NCI-H2196 treated with DMSO at 0.1 percent for 48 hours (cell line): ENCODE measurements at regions not wholly inside any gene's neighbourhood (a gene's known extent, or its start where the extent isn't known, plus 50 kb on each side); places are given as distances from the start of the nearest gene placed in this dataset.

Experiments
- DNase-seq: peaks from one replicate; lab custom pipeline; 2025; ENCODE audit not compliant: unreplicated experiment; lab: John Stamatoyannopoulos, UW

DNA sequence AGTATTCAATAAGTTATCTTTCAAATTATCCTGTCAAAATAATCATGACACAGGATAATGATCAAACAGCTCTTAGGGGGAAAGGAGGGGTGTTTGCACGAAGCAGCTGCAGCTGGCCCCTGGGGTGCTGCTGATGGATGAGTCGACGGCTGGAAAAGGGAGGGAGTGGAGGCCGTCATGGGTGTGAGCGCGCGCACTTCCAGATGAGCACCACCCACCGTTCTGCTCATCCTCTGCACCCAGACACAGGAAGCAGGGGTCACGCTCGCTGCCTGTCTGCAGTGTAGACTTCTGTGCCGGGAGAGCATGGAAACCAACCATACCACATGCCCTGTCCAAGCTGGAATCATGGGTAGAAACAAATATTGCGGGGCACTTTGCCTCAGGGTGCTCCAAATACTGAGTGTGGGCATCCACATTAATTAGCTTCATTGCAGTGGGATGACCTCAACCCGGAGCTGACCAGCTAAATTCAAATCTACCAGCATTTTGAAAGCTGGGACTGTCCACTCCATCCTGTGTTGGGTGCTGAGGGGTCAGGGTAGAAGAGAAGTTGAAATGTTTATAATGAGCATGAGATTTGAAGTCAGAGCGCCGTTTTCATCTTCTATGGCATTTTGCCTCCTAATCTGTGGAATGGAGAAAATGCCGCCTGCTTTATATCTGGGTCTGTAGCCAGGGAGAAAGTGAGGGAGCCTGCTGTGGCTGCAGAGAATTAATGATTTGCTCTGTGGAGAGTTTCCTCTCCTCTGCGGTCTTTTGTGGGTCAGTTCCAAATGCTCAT is 802.4 kb downstream of the TBC1D22A start:
- no peak for DNase-seq

DNA sequence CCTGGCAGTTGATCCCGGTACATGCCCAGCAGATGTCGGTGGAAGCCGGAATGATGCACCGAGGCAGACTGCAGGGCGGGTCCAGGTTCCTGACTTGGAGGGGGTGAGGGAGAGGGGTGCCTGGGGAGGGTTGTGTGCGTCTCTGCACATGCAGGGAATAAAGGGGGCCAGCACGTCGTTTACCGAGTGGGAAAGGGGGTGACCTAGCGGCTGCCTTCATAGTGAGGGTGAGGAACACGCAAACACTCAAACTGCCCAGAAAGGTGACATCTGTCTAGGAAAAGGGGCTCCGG is 801.7 kb downstream of the TBC1D22A start:
- DNase-seq, result no peak

DNA sequence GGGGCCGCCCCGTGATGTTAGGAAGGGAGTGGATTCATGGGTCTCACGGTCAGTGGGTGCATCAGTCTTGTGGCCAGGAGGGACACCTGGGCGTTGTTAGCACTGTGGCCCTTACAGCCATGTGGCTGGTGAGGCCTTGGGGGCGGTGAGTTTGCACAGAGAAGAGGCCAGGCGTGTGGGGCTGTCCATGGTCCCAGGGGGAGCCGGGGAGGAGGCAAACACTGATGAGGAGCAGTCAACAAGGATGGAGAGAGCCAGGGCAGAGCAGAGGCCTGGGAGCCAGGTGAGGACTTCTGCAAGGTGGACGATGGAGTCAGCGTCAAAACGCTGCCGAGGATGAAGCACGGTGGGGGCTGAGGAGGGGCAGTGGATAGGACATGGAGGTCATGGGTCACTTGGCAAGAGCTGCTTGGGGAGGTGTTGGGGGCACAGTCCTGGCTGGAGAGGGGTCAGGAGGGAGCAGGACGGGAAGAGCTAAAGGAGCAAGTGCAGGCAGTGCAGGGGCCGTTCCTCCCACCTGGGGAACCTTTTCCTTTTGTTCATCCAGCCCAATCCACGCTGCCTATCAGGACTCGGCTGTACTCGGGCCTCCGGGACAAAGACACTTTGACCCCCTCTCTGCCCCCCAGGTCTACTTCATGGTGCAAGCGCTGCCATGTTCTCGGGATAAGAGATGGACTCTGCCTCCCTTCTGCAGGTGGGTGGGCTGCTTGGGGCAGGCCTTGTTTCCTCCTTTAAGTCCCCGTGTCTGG is 801.1 kb downstream of the TBC1D22A start:
- DNase-seq, result no peak

DNA sequence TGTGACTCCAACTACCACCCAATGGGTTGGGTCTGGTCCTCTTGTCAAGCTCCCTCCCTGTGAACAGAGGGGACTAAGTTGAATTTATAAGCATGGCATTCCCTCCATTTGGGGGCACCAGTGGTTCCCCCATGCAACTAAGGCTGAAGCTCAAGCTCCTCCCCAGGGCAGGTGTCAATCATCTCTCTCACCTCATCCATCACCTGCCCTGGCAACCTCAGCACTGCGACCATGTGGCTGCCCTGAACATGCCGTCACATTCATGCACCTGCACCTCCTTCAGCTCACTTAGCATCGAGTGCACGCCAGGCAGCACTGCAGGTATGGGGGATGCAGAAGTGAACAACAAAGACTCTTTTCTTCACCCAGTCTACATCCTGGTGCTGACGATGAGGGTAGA is 799.3 kb downstream of the TBC1D22A start:
- DNase-seq, result no peak

DNA sequence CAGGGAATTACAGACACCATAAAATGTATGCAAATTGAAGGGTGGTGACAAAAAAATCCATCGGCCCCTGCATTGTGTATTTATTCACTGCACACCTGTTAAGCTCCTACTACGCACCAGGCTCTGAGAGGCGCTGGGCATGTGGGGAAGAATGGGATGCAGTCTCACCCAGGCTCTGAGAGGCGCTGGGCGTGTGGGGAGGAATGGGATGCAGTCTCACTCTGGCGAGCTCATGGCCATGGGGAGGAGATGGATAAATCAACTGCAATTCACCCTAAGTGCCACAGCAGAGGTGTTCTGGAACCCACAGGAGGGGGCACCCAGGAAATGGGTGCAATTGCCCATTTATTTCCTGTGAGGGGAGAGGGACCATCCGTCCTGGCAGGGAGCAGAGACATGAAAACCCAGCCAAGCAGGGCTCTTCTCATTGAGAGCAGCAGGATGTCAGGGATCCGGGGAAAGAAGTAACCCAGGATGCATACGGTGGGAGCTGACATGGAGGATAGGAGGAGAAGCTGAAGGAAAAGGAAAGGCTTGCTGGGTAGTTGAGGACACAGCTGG is 798.7 kb downstream of the TBC1D22A start:
- DNase-seq, result no peak

DNA sequence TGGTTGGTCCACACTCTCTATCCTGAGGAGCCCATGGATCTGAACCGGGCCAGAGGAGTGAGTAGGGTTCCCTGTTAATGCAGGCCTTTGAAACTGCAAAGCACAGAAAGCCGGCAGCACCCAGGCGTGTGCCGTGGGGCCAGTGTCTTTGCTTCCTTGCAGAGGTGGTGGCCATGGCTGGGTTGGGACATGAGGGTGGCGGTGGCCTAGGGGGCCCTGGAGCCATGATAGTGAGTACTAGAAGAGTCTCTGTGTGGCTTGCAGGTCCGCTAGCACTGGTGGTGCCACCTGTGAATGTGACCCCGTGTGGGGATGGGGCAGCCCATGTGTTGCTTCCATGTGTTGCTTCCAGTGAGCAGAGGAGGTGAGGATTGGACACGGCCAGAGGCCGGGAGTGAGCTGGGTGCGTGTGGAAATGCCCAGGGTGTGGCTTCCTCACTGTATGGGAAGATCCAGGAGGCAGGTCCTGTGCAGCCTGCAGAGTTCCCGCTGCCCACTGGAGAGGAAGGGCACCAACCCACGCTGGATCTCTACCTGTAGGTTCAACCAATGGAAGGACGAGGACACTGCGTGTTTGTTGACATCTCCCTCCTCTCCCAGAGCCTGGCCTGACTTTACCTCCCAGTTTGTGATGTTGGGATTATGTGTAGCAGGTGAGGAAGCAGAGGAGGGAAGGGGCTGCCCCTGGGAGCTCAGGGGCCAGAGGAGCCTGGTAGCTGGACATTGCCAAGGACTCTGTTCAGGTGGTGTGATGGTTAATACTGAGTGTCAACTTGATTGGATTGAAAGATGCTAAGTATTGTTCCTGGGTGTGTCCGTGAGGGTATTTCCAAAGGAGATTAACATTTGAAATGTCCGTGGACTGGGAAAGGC is 796.6 kb downstream of the TBC1D22A start:
- no peak for DNase-seq

DNA sequence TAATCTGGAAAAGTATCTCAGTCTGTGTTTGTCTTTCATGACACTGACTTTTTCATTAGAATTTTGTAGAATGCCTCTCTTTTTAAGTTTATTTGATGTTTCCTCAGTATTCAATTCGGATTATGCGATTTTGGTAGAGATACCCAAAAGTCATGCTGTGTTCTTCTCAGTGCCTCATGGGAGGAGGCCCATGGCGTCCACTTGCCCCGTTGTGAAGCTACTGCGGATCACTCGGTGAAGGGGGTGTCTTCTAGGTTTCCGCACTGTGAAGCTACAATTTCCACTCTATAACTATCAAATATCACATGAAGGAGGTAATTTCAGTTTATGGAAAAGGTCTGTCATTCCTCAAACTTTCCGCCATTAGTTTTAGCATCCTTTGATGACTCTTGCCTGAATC is 794.0 kb downstream of the TBC1D22A start:
- DNase-seq, result no peak

DNA sequence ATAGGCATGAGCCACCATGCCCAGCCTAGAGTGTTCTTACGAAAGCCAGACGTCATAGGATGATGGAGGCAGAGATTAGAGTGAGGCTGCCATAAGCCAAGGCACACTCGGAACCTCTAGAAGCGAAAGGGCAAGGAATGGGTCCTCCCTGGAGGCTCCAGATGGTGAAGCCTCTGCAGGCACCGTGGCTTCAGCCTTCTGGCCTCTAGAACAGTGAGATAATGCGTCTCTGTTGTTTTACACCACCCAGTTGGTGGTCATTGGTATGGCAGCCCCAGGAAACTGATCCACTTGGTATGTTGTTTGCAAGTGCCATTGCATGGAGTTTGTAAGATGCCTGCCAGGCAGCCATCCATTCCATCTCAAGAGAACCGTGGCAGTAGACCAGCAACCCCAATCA is 791.0 kb downstream of the TBC1D22A start:
- DNase-seq, result no peak

DNA sequence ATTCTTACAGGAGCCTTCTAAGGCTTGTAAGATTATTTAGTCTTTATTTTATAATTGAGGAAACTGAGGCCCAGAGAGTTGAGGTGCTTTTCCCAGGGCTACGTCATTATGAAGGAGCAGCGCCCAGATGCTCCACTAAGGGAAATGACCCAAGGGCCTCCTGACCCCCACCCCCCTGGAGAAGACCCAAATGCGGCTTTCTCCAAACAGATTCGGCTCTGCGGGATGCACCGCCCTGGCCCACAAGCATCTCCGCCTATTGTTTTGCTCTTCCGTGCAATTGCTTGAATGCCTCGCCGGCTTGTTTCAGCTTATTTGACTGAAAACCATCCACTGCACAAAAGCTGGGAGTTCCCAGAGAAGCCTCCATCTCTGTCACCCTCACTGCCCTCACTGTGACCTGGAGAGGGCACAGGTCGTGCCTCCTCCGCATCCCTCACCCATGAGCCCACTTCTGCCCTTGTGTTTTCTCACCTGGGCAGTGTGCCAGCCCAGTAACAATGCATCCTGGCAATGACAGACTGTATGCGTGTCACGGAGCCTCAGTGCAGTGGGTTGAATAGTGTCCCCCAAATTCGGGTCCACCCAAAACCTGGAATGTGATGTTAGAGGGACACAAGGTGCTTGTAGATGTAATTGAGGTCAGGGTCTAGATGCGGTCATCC is 790.2 kb downstream of the TBC1D22A start:
- DNase-seq, result no peak

DNA sequence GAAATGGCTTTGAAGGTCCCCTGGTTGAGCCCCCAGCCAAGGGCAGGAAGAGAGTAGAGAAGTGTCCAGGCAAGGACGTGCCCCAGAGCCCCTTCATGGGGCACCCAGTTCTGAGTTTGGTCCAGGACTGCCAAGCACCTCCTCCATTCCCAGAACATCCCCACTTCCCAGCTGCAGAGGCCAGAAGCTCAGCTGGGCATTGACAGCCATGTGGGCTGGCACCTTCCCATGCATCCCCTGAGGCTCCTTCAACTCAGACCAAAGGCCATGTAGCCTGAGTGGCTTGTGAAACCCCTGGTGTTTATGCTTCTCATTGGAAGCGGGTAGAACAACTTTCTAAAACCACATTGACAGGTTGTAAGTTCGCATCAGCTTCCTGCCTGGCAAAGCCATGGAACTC is 789.6 kb downstream of the TBC1D22A start:
- DNase-seq, result no peak

DNA sequence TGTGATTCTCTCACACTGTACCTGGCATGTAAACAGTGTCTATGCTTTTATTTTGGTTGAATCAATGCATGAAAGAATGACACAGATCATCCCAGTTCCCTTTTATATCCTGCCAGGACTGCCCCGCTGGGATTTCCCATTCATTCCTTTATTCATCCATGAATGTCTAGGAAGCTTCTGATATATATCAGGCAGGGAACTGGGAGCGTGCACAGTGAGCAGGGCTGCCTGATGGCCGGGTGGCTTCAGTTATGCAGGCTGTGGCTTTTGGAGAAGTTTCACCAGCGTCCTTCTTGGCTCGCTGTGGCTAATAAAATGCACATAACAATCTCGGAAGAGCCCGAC is 789.0 kb downstream of the TBC1D22A start:
- no peak for DNase-seq

DNA sequence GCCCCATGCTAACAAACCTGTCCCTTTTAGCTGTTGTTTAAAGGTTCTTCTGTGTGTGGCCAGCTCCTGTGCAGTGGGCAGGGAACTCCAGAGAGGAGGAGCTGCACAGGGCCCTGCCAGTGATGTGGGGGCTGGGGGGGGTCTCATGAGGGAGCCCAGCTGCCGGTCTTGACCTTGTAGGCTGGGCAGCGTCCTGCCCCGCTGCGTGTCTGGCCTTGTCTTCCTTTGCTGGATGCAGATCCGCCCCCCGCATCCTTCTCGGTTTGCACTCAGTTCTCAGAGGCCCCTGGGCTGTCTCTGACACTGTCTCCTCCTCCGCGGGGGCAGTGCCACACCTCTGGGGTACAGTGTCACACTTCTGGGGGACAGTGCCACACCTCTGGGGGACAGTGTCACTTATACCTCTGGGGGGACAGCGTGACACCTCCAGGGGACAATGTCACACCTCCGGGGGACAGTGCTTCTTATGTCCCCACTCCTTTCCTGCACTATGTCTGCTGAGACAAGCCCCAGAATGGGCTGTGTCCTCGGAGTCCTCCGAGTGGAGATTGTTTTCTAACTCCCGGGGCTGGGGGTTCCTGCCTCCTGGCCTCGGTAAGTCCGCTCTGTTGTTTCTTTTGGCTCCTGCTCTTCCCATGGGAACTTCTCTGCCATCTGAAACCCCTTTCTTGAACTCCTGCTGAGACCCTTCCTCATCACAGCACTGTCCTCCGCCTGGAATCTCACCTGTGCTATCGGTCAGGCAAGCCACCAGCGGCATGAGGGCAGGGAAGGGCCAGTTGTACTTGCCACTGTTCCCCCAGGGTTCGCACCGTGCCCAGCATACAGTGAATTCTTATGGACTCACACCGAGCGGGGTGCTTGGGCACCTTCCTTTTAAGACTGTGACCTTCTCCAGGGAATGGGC is 788.3 kb downstream of the TBC1D22A start:
- no peak for DNase-seq

DNA sequence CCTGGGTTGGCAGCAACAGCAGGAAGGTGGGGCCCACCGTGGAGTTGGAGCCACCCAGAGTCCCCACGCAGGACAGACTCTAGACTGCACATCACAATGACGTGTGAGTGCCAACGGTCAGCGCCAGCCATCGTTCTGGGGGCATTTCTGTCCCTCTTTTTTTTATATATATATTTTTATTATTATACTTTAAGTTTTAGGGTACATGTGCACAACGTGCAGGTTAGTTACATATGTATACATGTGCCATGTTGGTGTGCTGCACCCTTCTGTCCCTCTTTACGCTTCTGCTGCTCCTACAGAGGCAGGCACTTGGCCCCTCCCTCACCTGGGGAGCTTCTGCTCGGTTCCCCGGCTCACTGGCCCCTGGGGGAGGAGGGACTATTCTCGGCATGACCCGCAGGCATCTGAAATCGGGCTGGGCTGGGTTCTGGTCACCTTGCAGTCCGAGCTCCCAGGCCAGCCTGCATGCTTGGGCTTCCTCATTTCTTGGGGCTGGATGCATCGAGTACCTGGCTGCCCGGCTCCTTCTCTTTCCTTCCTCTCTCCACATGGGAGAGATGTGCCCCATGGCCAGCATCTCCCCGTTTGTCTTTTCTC is 787.4 kb downstream of the TBC1D22A start:
- DNase-seq, result no peak

DNA sequence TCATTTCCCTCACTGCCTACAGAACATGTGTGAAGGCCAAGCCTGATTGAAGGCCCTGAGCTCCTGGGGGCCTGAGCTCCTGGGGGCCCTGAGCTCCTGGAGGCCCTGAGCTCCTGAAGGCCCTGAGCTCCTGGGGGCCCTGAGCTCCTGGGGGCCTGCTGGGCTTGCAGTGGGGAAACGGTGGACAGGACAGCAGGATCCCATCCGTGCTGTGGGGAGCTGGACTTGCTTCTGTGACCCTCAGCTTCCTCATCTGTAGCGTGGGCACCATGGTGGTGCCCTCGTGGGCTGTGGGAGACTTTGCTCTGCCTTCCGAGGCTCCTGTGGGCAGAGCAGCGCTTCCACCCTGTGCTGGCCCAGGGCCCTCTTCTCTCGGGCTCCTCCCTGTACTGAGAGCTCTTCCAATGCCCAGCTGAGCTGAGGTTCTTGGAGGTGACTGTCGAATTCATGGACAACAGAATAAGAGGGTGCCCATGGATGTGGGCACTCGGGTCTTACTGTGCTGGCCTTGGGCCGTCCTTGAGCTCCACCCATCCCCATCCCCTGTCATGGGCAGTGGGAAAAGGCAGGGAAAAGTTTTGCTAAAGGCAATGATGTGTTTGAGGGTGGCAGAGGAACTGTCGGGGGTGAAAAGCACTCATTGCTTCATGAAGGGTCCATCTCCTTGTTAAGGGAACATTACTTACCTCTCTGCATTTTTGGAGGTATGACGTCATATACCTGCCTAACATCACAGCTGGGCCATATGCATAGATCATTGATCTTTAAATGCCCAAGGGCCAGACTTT is 786.7 kb downstream of the TBC1D22A start:
- DNase-seq, result no peak

DNA sequence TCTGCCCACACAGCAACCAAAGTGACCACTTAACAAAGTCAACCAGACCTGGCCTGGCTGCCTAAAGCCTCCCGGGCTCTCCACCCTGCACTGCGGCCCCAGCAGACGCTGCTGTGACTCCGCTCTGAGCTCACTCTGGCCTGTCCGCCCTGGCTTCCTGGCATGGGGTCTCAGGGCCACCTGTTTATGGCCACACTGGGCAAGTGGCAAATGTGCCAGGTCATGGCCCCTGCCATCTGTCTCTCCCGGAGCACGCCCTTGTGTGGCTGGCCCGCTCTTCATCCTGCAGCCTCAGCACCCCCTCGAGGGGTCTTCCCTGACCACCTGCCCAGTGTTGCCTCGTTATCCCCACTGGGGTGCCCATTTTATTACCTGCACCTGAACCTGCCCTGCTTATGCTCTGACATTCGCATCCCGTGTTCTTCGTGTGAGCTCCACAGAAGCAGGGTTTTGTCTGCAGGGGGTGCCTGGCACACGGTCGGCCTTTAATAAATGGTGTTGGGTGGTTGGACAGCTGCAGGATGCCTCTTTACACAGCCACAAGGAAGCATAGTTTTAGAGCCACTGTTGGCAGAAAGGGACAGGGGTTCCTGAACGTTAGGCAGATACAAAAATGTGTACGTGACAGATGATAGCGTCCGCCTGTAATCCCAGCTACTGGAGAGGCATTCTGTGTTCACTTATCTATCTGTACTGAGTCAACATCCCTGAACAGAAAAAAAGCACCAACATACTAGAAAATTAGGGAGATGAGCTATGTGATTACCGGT is 785.6 kb downstream of the TBC1D22A start:
- no peak for DNase-seq

DNA sequence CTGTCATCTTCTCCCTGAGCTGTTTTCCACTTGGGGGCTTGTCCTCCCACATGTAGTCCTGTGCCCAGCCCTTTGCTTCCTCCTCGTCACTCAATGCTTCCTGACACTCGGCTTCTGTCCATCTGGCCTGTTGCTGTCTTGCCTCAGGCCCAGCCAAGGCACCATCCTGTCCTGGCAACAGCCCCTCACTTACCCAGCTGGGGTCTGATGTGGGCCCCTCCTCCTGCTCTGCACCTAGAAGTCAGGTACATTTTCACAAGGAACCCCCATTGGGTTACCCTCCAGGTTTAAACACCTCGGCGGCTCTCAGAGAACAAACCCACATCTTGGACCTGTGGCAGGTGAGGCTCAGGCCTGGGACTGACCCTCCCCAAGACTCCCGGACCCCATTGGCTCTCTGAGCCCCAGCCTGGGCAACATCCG is 784.8 kb downstream of the TBC1D22A start:
- no peak for DNase-seq

DNA sequence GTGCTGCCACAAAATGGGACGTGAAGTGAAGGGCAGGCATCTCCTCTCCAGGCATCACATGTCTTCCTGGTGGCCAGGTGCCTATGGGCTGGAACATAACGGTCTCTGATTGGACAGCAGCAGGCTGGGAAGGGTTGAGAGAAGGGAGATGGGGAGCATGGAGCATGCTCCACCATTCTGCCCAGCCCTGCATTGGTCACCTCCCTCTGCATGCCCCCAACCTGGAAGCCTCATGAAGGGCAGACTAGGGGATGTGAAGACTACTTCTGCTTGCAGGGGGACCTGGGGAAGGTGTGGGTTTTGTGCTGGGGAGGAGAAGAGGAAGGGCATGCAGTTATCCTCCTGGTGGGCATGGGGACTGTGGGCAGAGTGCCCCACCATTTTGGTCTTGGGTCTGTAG is 782.2 kb downstream of the TBC1D22A start:
- DNase-seq, result no peak

DNA sequence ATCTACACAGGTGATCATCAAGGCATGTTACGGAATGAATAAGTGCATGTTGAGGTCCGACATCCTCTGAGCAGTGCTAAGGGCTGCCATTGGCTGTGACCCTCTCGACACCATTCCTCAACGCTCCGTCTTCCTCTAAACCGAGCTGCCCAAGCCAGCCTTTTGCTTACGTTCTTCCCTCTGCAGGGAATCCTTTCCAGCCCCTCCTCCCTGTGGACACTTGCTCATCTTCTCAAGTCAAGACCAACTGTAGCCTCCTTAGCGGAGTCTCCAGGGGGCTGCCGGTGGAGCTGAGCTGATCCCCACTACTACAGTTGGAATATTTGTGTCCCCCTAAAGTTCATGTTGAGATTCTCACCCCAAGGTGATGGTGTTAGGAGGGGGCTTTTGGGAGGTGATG is 781.0 kb downstream of the TBC1D22A start:
- no peak for DNase-seq
